Mesothelial cell of epicardium (in vitro differentiated cells): ENCODE measurements at regions not wholly inside any gene's neighbourhood (a gene's known extent, or its start where the extent isn't known, plus 50 kb on each side); places are given as distances from the start of the nearest gene placed in this dataset.
"Not testable (repeated sequence)": the region's sequence is repeated elsewhere in the genome, so short reads cannot be mapped to it uniquely, and the experiment has no call there.

Experiments
- DNase-seq, 2 experiments: peaks; one replicate each; pipeline ENCODE4 v3.0.0; 2021; ENCODE audit warnings: low spot score in 2 of 2; ENCODE audit not compliant: unreplicated experiment in 2 of 2
- H3K27ac Mint-ChIP-seq: 2 replicates; pipeline ENCODE4 v1.8.0; 2021; ENCODE audit warnings: mixed read lengths
- H3K27me3 Mint-ChIP-seq: 2 replicates; pipeline ENCODE4 v1.8.0; 2021; ENCODE audit warnings: low read depth, mixed read lengths
- H3K36me3 Mint-ChIP-seq: 2 replicates; pipeline ENCODE4 v1.8.0; 2021; ENCODE audit warnings: mixed read lengths
- H3K4me1 Mint-ChIP-seq: 2 replicates; pipeline ENCODE4 v1.8.0; 2021; ENCODE audit warnings: mixed read lengths
- H3K4me3 Mint-ChIP-seq: 2 replicates; pipeline ENCODE4 v1.8.0; 2021; ENCODE audit warnings: mild to moderate bottlenecking, moderate library complexity, mixed read lengths
- H3K9me3 Mint-ChIP-seq: 2 replicates; pipeline ENCODE4 v1.8.0; 2021; ENCODE audit warnings: mixed read lengths
- TF ChIP-seq, protein P1 (sequence below): fragments of 200-600 bp; sonication (generic); IDR thresholded peaks from one replicate; pipeline ENCODE4 v1.5.0; 2021; ENCODE audit warnings: antibody characterized with exemption; ENCODE audit not compliant: unreplicated experiment

DNA sequence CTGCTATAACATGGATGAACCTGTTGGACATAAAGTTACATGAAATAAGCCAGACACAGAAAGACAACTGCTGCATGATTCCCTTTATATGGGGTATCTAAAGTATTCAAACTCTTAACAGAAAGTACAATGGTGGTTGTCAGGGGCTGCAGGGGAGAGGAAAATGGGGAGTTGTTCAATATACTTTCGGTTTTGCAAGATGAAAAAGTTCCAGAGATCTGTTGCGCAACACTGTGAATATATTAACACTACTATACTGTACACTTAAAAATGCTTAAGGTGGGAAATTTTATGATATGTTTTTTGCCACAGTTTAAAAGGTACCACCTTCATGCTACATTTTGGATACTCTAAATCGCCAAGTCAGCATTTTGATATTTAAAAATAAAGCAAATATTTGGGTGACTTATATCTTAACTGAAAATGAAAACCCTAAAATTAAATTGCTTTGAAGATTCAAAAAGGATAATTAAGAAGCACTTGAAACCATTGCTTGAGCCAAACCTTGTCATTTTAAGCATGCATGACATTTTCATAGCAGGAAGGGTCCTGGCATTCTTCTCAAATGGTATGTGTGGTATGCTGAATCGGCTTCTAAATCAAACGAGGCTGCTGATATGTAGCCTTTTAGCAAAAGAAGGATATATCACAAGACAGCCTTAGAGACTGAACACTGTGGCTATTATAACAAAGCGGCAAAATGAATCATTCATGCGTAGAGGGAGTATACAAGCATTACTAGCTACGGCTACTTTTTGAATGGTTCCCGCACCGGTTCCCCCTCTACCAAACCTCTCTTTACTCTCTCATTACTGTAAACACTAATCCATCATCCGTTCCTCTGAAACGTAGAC is 607.1 kb upstream of the DIPK2B start:
- no peak for DNase-seq
- H3K4me3 Mint-ChIP-seq, result peak overlapping the region; percentile 42
- H3K4me1 Mint-ChIP-seq, result peaks cover 49% of the 10 kb centered on the region
- TF ChIP-seq, protein P1, sequence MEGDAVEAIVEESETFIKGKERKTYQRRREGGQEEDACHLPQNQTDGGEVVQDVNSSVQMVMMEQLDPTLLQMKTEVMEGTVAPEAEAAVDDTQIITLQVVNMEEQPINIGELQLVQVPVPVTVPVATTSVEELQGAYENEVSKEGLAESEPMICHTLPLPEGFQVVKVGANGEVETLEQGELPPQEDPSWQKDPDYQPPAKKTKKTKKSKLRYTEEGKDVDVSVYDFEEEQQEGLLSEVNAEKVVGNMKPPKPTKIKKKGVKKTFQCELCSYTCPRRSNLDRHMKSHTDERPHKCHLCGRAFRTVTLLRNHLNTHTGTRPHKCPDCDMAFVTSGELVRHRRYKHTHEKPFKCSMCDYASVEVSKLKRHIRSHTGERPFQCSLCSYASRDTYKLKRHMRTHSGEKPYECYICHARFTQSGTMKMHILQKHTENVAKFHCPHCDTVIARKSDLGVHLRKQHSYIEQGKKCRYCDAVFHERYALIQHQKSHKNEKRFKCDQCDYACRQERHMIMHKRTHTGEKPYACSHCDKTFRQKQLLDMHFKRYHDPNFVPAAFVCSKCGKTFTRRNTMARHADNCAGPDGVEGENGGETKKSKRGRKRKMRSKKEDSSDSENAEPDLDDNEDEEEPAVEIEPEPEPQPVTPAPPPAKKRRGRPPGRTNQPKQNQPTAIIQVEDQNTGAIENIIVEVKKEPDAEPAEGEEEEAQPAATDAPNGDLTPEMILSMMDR, result no peak
- H3K27ac Mint-ChIP-seq, result peak overlapping the region; percentile 90
- H3K9me3 Mint-ChIP-seq, result peaks cover 38% of the 10 kb centered on the region
- H3K27me3 Mint-ChIP-seq, result no peaks in the 10 kb centered on the region
- peaks cover 3% of the 10 kb centered on the region for H3K36me3 Mint-ChIP-seq

DNA sequence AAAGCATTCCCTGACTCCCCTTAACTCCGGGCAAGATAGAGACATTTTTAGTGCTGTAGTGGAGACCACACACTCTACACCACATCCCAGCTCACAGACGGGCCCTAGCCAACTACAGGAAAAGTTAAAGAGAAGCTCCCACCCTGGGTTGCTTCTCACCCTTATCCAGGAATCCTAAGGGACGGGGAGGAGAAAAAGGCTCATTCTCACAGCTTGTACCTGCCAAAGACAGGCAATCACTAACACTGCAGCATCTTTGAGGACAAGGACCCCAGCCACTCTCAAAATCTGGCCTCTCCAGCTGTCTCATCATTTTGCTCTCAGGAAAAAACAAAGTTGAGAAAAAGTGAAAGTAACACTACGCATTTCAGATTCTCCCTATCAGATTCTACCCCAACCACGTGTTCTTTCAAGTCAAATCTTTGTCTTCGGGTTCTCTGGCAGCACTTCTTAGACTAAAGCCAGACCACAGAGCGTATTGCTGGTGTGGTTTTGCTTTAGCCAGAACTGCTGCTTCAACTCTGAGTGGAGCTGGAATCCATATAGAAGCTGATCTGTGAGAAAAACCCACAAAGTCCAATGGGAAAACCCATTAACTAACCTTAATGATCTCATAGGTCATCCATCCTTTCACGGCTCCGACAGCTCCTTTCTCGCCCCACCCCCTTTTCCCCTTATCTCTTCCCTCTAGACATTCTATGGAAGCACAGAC is 605.9 kb upstream of the DIPK2B start:
- H3K4me3 Mint-ChIP-seq, result peak overlapping the region; percentile 55
- peaks cover 34% of the 10 kb centered on the region for H3K9me3 Mint-ChIP-seq
- H3K36me3 Mint-ChIP-seq, result peaks cover 3% of the 10 kb centered on the region
- TF ChIP-seq, protein P1, result no peak
- no peaks in the 10 kb centered on the region for H3K27me3 Mint-ChIP-seq
- DNase-seq, result no peak
- H3K4me1 Mint-ChIP-seq, result peaks cover 52% of the 10 kb centered on the region
- peak overlapping the region; percentile 90 for H3K27ac Mint-ChIP-seq

DNA sequence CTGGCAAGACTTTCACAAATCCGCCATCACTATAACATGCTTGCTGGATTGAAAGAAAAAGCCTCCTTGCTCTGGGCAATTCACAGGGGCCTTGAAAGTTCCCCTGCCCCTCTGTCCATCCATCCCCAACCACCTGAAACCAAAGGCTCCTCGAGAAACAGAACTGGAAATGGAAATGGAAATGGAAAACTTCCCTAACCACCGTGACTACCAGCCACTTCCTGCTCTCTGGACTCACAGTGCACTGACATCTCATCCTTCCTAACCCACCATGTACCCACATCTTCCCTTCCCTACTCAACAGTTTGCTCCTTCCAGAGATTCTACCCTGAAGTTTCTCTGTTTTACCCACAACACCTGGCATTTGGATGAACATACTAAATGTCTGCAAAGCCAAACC is 603.6 kb upstream of the DIPK2B start:
- H3K27ac Mint-ChIP-seq, result peak overlapping the region; percentile 44
- TF ChIP-seq, protein P1, result no peak
- H3K4me1 Mint-ChIP-seq, result peaks cover 42% of the 10 kb centered on the region
- DNase-seq, result no peak
- H3K36me3 Mint-ChIP-seq, result peaks cover 3% of the 10 kb centered on the region
- H3K4me3 Mint-ChIP-seq, result no peak overlapping the region
- no peaks in the 10 kb centered on the region for H3K27me3 Mint-ChIP-seq
- peaks cover 17% of the 10 kb centered on the region for H3K9me3 Mint-ChIP-seq

DNA sequence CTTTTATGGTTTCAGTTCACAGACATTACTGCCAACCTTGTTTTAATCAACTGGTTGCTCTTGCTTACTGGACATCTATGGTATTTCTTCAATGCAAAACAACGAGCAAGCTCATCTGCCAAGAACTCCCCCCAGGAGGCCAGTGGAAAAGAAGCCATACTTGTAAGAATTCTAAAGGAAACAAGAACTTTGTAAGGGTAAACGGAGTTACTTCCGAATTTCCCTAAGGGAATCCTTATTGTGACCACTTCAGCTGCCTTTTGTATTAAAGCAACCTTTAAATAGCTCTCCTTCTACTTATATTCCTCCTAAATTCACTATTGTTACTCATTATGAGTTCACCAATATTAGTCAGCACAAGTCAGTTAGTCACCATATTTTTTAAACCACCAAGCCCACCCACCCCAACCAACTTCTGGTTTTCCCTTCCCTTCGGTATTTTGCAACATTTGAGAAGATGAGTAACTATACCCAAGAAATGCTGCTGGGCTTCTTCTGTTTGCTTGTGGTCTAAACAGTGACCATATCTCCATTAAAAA is 602.8 kb upstream of the DIPK2B start:
- Mint-ChIP-seq H3K4me3 (no peak overlapping the region), H3K27me3 (no peaks in the 10 kb centered on the region), H3K4me1 (peaks cover 42% of the 10 kb centered on the region), H3K36me3 (peaks cover 3% of the 10 kb centered on the region), H3K27ac (peak overlapping the region; percentile 85), H3K9me3 (peaks cover 17% of the 10 kb centered on the region)
- TF ChIP-seq, protein P1, result no peak
- no peak for DNase-seq

- Mint-ChIP-seq H3K4me1 (peaks cover 39% of the 10 kb centered on the region), H3K27ac (peak overlapping the region; percentile 30), H3K27me3 (no peaks in the 10 kb centered on the region), H3K4me3 (no peak overlapping the region), H3K36me3 (peaks cover 3% of the 10 kb centered on the region), H3K9me3 (peaks cover 15% of the 10 kb centered on the region)
- no peak for DNase-seq
- TF ChIP-seq, protein P1, result no peak
These were observed 600.9 kb upstream of the DIPK2B start for GRCh38 chrX:45801554-45801953.

- Mint-ChIP-seq H3K9me3 (peaks cover 19% of the 10 kb centered on the region), H3K4me1 (peaks cover 35% of the 10 kb centered on the region)
- not testable (repeated sequence) for H3K4me3 Mint-ChIP-seq, H3K27me3 Mint-ChIP-seq, DNase-seq, H3K27ac Mint-ChIP-seq, H3K36me3 Mint-ChIP-seq
These were observed 600.2 kb upstream of the DIPK2B start for GRCh38 chrX:45800746-45801453.
